ENCODE measurements at regions not wholly inside any gene's neighbourhood (a gene's known extent, or its start where the extent isn't known, plus 50 kb on each side); places are given as distances from the start of the nearest gene placed in this dataset.

GRCh38 chr15:92772061-92772460 is 116.5 kb upstream of the FAM174B start:
- CTCF ChIA-PET = no interaction called here
- Histone ChIP-seq H3K9me3 (replicated peaks; ENCODE audit: control insufficient read depth, insufficient read depth, low read length) (no peaks in the 10 kb centered on the region), H4K20me1 (replicated peaks; ENCODE audit: control insufficient read depth, extremely low read depth, insufficient read depth, low read length) (no peaks in the 10 kb centered on the region), H3K27ac (ENCODE audit: insufficient read depth, low read depth, low read length) (no peak overlapping the region), H3K9me1 (replicated peaks; ENCODE audit: control insufficient read depth, extremely low read depth, insufficient read depth, low read length) (no peaks in the 10 kb centered on the region), H3K4me2 (ENCODE audit: insufficient read depth, low read length) (no peak overlapping the region), H3K27me3 (ENCODE audit: control insufficient read depth in 2 of 2, insufficient read depth in 2 of 2, low read length in 2 of 2) (no peaks in the 10 kb centered on the region), H3K4me3 (replicated peaks in 1 of 3; ENCODE audit: insufficient read depth in 1 of 3, low read depth in 1 of 3, low read length in 3 of 3) (no peak overlapping the region), H3K9ac (replicated peaks; ENCODE audit: extremely low read depth, insufficient read depth, low read length) (no peak overlapping the region), H2AFZ (ENCODE audit: low read depth, low read length) (no peak overlapping the region), H3K79me2 (ENCODE audit: control insufficient read depth, insufficient read depth, low read length) (no peaks in the 10 kb centered on the region), H3K4me1 (ENCODE audit: control insufficient read depth, extremely low read depth, insufficient read depth, low read length) (no peaks in the 10 kb centered on the region), H3K36me3 (ENCODE audit: control insufficient read depth in 2 of 2, extremely low read depth in 1 of 2, insufficient read depth in 2 of 2, low read length in 2 of 2) (no peaks in the 10 kb centered on the region)
- dilution Hi-C loops (cut with MboI; ENCODE audit: extremely low pct_ligation_motif_present, low sequenced_read_pairs) (no loop called here), intact Hi-C loops (cut with micrococcal nuclease) (no loop called here)
- TF ChIP-seq JUN (IDR thresholded peaks at IDR 0.05; ENCODE audit: borderline replicate concordance, insufficient read depth, insufficient read length, low read depth) = no peak
- TF ChIP-seq POLR2A (IDR thresholded peaks at IDR 0.05; ENCODE audit: low read depth, low read length) = no peak
- no peak for TF ChIP-seq EZH2 (IDR thresholded peaks at IDR 0.05; ENCODE audit: borderline replicate concordance, low read depth, low read length, severe bottlenecking)
- no peak for TF ChIP-seq CTCF (IDR thresholded peaks at IDR 0.05; ENCODE audit: extremely low read depth in 1 of 2, insufficient read depth in 1 of 2, low read depth in 1 of 2, low read length in 2 of 2)
- no peak for TF ChIP-seq FOS (IDR thresholded peaks at IDR 0.05; ENCODE audit: borderline replicate concordance, insufficient read depth, low read length)
- TF ChIP-seq MYC (IDR thresholded peaks at IDR 0.05; ENCODE audit: low read depth, low read length) = no peak
- no peak for TF ChIP-seq GATA2 (IDR thresholded peaks at IDR 0.05; ENCODE audit: insufficient read depth, insufficient read length, low read depth, low read length)
- no peak for TF ChIP-seq POLR2AphosphoS5 (IDR thresholded peaks at IDR 0.05; ENCODE audit: insufficient read depth, low read depth, low read length)
- no peak for TF ChIP-seq MAX (IDR thresholded peaks at IDR 0.05; ENCODE audit: insufficient read depth, insufficient read length)
- DNase-seq (ENCODE audit: low read depth, low spot score) (no peak), FAIRE-seq (no peak)
- POLR2A ChIA-PET = no interaction called here
- BruUV-seq (replicated peaks) = no TSS peak
